Glutamatergic neuron (in vitro differentiated cells): ENCODE measurements at regions not wholly inside any gene's neighbourhood (a gene's known extent, or its start where the extent isn't known, plus 50 kb on each side); places are given as distances from the start of the nearest gene placed in this dataset.

Source experiments
- DNase-seq: peaks from one replicate; pipeline ENCODE4 v3.0.0; 2022
- H3K27ac Mint-ChIP-seq: one replicate; pipeline ENCODE4 v1.8.0; 2020; ENCODE audit warnings: mild to moderate bottlenecking, mixed read lengths, inconsistent platforms; ENCODE audit not compliant: unreplicated experiment
- H3K27me3 Mint-ChIP-seq: one replicate; pipeline ENCODE4 v1.8.0; 2020; ENCODE audit warnings: mild to moderate bottlenecking, moderate library complexity, mixed read lengths, inconsistent platforms; ENCODE audit not compliant: unreplicated experiment
- H3K36me3 Mint-ChIP-seq: one replicate; pipeline ENCODE4 v1.8.0; 2020; ENCODE audit warnings: mild to moderate bottlenecking, mixed read lengths, inconsistent platforms; ENCODE audit not compliant: unreplicated experiment
- H3K4me1 Mint-ChIP-seq: one replicate; pipeline ENCODE4 v1.8.0; 2020; ENCODE audit warnings: mild to moderate bottlenecking, low read depth, mixed read lengths, inconsistent platforms; ENCODE audit not compliant: unreplicated experiment
- H3K4me3 Mint-ChIP-seq: one replicate; pipeline ENCODE4 v1.8.0; 2020; ENCODE audit warnings: mild to moderate bottlenecking, mixed read lengths, inconsistent platforms; ENCODE audit not compliant: unreplicated experiment
- H3K9me3 Mint-ChIP-seq: one replicate; pipeline ENCODE4 v1.8.0; 2020; ENCODE audit warnings: mild to moderate bottlenecking, moderate library complexity, mixed read lengths, inconsistent platforms; ENCODE audit not compliant: unreplicated experiment
- CTCF ChIP-seq: fragments of 200-600 bp; sonication (generic); IDR thresholded peaks from one replicate; pipeline ENCODE4 v1.5.0; 2021; ENCODE audit not compliant: partially characterized antibody, unreplicated experiment

- TF ChIP-seq CTCF = no peak
- Mint-ChIP-seq H3K4me1 (peaks cover 9% of the 10 kb centered on the region), H3K27me3 (no peaks in the 10 kb centered on the region), H3K27ac (no peak overlapping the region), H3K4me3 (no peak overlapping the region), H3K9me3 (peaks cover 1% of the 10 kb centered on the region), H3K36me3 (no peaks in the 10 kb centered on the region)
- DNase-seq = no peak
Observed at GRCh38 chr3:118108201-118108600, 926.4 kb downstream of the IGSF11 start.

- Mint-ChIP-seq H3K36me3 (no peaks in the 10 kb centered on the region), H3K9me3 (peaks cover 1% of the 10 kb centered on the region), H3K4me3 (no peak overlapping the region), H3K27me3 (no peaks in the 10 kb centered on the region), H3K4me1 (peaks cover 9% of the 10 kb centered on the region), H3K27ac (no peak overlapping the region)
- no peak for TF ChIP-seq CTCF
- DNase-seq = no peak
Observed at GRCh38 chr3:118108769-118109168, 925.9 kb downstream of the IGSF11 start.

- H3K4me3 Mint-ChIP-seq = no peak overlapping the region
- peaks cover 1% of the 10 kb centered on the region for H3K9me3 Mint-ChIP-seq
- H3K36me3 Mint-ChIP-seq = no peaks in the 10 kb centered on the region
- no peak for DNase-seq
- no peak overlapping the region for H3K27ac Mint-ChIP-seq
- peaks cover 9% of the 10 kb centered on the region for H3K4me1 Mint-ChIP-seq
- no peaks in the 10 kb centered on the region for H3K27me3 Mint-ChIP-seq
- TF ChIP-seq CTCF = no peak
Observed at GRCh38 chr3:118110211-118110610, 924.4 kb downstream of the IGSF11 start.

- TF ChIP-seq CTCF = no peak
- DNase-seq = no peak
- Mint-ChIP-seq H3K27ac (no peak overlapping the region), H3K36me3 (no peaks in the 10 kb centered on the region), H3K4me1 (no peaks in the 10 kb centered on the region), H3K4me3 (no peak overlapping the region), H3K27me3 (no peaks in the 10 kb centered on the region), H3K9me3 (peaks cover 1% of the 10 kb centered on the region)
Observed at GRCh38 chr3:118116991-118117390, 917.7 kb downstream of the IGSF11 start.

GRCh38 chr3:118126751-118127150 is 907.9 kb downstream of the IGSF11 start:
- DNase-seq = no peak
- Mint-ChIP-seq H3K4me1 (peaks cover 3% of the 10 kb centered on the region), H3K27ac (no peak overlapping the region), H3K9me3 (no peaks in the 10 kb centered on the region), H3K27me3 (no peaks in the 10 kb centered on the region), H3K4me3 (no peak overlapping the region), H3K36me3 (no peaks in the 10 kb centered on the region)
- no peak for TF ChIP-seq CTCF
